ENCODE measurements at regions not wholly inside any gene's neighbourhood (a gene's known extent, or its start where the extent isn't known, plus 50 kb on each side); places are given as distances from the start of the nearest gene placed in this dataset.

DNA sequence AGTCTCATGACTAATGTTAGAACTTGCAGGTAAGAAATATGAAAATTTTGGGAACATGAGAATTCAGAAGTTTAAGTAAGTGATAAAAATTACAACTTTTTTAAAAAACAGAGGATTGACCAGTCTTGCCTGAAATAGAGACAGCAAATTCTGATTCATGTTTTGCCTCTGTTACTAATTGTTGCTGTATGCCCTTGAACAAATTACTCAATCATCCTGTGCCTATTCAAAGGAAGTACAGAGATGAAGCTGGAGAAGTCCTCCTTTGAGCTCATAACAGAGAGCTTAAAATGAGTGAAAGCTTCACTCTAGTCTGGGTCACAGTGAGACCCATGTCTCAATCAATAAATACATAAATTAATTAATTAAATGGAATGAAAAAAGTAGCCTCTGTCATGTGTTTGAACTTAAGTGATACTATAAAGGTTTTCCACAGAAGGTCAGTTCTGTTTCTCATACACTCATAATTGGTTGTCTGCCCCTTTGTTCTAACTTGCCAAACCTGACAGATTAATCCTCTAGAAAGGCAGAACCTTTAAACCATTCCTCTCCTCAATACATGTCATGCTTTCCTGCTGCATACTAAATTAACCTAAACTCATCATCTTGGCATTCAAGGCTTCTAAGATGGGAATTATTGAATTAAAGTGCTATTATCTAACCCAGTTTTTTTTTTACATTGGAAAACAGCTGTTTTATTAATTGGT lies 374.6 kb upstream of the LRATD1 start:
- TF ChIP-seq EZH2 (optimal IDR thresholded peaks at IDR 0.05; ENCODE audit: low read depth, low read length) (no peak), CTCF (IDR thresholded peaks at IDR 0.05; ENCODE audit: low read length) (no peak)
